SK-N-SH treated with all-trans-retinoic acid at 6 μM for 48 hours (cell line): ENCODE measurements at regions not wholly inside any gene's neighbourhood (a gene's known extent, or its start where the extent isn't known, plus 50 kb on each side); places are given as distances from the start of the nearest gene placed in this dataset.

ENCODE experiments used
- ATAC-seq: fragments of 200-7000 bp; cut with Tn5 transposase; 3 replicates; pipeline ENCODE4 v1.9.1; 2020; ENCODE audit warnings: mild to moderate bottlenecking, moderate library complexity
- ARNTL ChIP-seq: fragments of 450-650 bp; formaldehyde crosslinking; IDR thresholded peaks from 2 replicates; pipeline ENCODE4 v1.5.0; 2020; ENCODE audit warnings: low read depth, mild to moderate bottlenecking, moderate library complexity, borderline replicate concordance
- BACH2 ChIP-seq: fragments of 250-450 bp; sonication (Bioruptor Pico); IDR thresholded peaks from 2 replicates; pipeline ENCODE4 v1.9.0; 2021; ENCODE audit warnings: mild to moderate bottlenecking, borderline replicate concordance
- CSDC2 ChIP-seq: fragments of 250-450 bp; sonication (Bioruptor Pico); IDR thresholded peaks from 2 replicates; pipeline ENCODE4 v1.5.0; 2020; ENCODE audit warnings: mild to moderate bottlenecking, moderate library complexity
- ESRRG ChIP-seq: fragments of 250-450 bp; sonication (Bioruptor Pico); IDR thresholded peaks from 2 replicates; pipeline ENCODE4 v1.6.1; 2021; ENCODE audit warnings: mild to moderate bottlenecking
- GLIS3 ChIP-seq: fragments of 250-450 bp; sonication (Bioruptor Pico); IDR thresholded peaks from 2 replicates; pipeline ENCODE4 v1.5.0; 2020; ENCODE audit warnings: mild to moderate bottlenecking, moderate library complexity
- ISL1 ChIP-seq: fragments of 250-450 bp; sonication (Bioruptor Pico); IDR thresholded peaks from 2 replicates; pipeline ENCODE4 v2.1.2; 2022; ENCODE audit warnings: mild to moderate bottlenecking, moderate library complexity
- OSR1 ChIP-seq: fragments of 250-450 bp; sonication (Bioruptor Pico); IDR thresholded peaks from 2 replicates; pipeline ENCODE4 v1.8.0; 2022; ENCODE audit warnings: moderate library complexity, mild to moderate bottlenecking, inconsistent platforms
- PPARA ChIP-seq: fragments of 250-450 bp; sonication (Bioruptor Pico); IDR thresholded peaks from 2 replicates; pipeline ENCODE4 v1.5.0; 2020; ENCODE audit warnings: mild to moderate bottlenecking, borderline replicate concordance
- RARB ChIP-seq: fragments of 250-450 bp; sonication (Bioruptor Pico); IDR thresholded peaks from 2 replicates; pipeline ENCODE4 v1.8.0; 2021; ENCODE audit warnings: mild to moderate bottlenecking, moderate library complexity
- SNAI2 ChIP-seq: fragments of 250-450 bp; sonication (Bioruptor Pico); IDR thresholded peaks from 2 replicates; pipeline ENCODE4 v1.5.0; 2020; ENCODE audit warnings: mild to moderate bottlenecking, moderate library complexity
- TCF4 ChIP-seq: fragments of 250-450 bp; sonication (Bioruptor Pico); IDR thresholded peaks from 2 replicates; pipeline ENCODE4 v1.8.0; 2021; ENCODE audit warnings: mild to moderate bottlenecking, moderate library complexity, borderline replicate concordance
- TOX ChIP-seq: fragments of 250-450 bp; sonication (Bioruptor Pico); IDR thresholded peaks from 2 replicates; pipeline ENCODE4 v1.8.0; 2021; ENCODE audit warnings: mild to moderate bottlenecking, moderate library complexity, borderline replicate concordance
- ZC3H10 ChIP-seq: fragments of 250-450 bp; sonication (Bioruptor Pico); IDR thresholded peaks from 2 replicates; pipeline ENCODE4 v1.5.1; 2021; ENCODE audit warnings: mild to moderate bottlenecking, moderate library complexity
- ZFP3 ChIP-seq: fragments of 250-450 bp; sonication (Bioruptor Pico); IDR thresholded peaks from 2 replicates; pipeline ENCODE4 v1.5.0; 2020; ENCODE audit warnings: mild to moderate bottlenecking, moderate library complexity
- ZFP30 ChIP-seq: fragments of 450-650 bp; formaldehyde crosslinking; IDR thresholded peaks from 2 replicates; pipeline ENCODE4 v1.5.0; 2022; ENCODE audit warnings: mild to moderate bottlenecking, moderate library complexity
- ZNF565 ChIP-seq: fragments of 450-650 bp; formaldehyde crosslinking; conservative IDR thresholded peaks from 2 replicates; pipeline ENCODE4 v1.5.0; 2020; ENCODE audit warnings: low read depth, mild to moderate bottlenecking, moderate library complexity
- ZNF70 ChIP-seq: fragments of 450-650 bp; formaldehyde crosslinking; IDR thresholded peaks from 2 replicates; pipeline ENCODE4 v1.5.0; 2020; ENCODE audit warnings: mild to moderate bottlenecking, moderate library complexity
- ZNF8 ChIP-seq: fragments of 450-650 bp; formaldehyde crosslinking; IDR thresholded peaks from 2 replicates; pipeline ENCODE4 v1.5.0; 2020; ENCODE audit warnings: mild to moderate bottlenecking, moderate library complexity
- TF ChIP-seq, protein P1 (sequence below): fragments of 250-450 bp; sonication (Bioruptor Pico); IDR thresholded peaks from 2 replicates; pipeline ENCODE4 v1.8.0; 2020; ENCODE audit warnings: mild to moderate bottlenecking, moderate library complexity, borderline replicate concordance
- TF ChIP-seq, protein P2 (sequence below): fragments of 250-450 bp; sonication (Bioruptor Pico); IDR thresholded peaks from 2 replicates; pipeline ENCODE4 v1.5.0; 2020; ENCODE audit warnings: mild to moderate bottlenecking, moderate library complexity
- TF ChIP-seq, protein P3 (sequence below): fragments of 250-450 bp; sonication (Bioruptor Pico); IDR thresholded peaks from 2 replicates; pipeline ENCODE4 v1.8.0; 2021; ENCODE audit warnings: low read depth, mild to moderate bottlenecking, moderate library complexity, borderline replicate concordance
- TF ChIP-seq, protein P4 (sequence below): fragments of 250-450 bp; sonication (Bioruptor Pico); IDR thresholded peaks from 2 replicates; pipeline ENCODE4 v1.5.1; 2021; ENCODE audit warnings: mild to moderate bottlenecking, moderate library complexity
- TF ChIP-seq, protein P5 (sequence below): fragments of 250-450 bp; sonication (Bioruptor Pico); IDR thresholded peaks from 2 replicates; pipeline ENCODE4 v1.5.1; 2020; ENCODE audit warnings: low read depth, mild to moderate bottlenecking, moderate library complexity

DNA sequence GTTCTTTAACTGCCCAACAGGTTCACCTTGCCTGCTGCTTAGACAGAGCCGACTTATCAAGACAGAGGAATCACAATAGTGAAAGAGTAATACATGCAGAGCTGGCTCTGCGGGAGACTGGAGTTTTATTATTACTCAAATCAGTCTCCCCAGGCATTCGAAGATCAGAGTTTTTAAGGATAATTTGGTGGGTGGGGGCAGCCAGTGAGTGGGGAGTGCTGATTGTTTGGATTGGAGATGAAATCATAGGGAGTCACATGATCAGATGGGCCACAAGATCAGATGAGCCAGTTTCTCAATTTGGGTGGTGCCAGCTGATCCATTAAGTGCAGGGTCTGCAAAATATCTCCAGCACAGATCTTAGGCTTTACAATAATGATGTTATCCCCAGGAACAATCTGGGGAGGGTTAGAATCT is 131.3 kb downstream of the AKR1D1 start:
- ATAC-seq = no peak
- TF ChIP-seq, protein P1, sequence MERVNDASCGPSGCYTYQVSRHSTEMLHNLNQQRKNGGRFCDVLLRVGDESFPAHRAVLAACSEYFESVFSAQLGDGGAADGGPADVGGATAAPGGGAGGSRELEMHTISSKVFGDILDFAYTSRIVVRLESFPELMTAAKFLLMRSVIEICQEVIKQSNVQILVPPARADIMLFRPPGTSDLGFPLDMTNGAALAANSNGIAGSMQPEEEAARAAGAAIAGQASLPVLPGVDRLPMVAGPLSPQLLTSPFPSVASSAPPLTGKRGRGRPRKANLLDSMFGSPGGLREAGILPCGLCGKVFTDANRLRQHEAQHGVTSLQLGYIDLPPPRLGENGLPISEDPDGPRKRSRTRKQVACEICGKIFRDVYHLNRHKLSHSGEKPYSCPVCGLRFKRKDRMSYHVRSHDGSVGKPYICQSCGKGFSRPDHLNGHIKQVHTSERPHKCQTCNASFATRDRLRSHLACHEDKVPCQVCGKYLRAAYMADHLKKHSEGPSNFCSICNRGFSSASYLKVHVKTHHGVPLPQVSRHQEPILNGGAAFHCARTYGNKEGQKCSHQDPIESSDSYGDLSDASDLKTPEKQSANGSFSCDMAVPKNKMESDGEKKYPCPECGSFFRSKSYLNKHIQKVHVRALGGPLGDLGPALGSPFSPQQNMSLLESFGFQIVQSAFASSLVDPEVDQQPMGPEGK = no peak
- TF ChIP-seq TCF4 (CRISPR knock-in tag) (peak; percentile 65; the same call in 1 of the 2 replicates), ZNF70 (CRISPR knock-in tag) (peak; percentile 2; the same call in 1 of the 2 replicates)

DNA sequence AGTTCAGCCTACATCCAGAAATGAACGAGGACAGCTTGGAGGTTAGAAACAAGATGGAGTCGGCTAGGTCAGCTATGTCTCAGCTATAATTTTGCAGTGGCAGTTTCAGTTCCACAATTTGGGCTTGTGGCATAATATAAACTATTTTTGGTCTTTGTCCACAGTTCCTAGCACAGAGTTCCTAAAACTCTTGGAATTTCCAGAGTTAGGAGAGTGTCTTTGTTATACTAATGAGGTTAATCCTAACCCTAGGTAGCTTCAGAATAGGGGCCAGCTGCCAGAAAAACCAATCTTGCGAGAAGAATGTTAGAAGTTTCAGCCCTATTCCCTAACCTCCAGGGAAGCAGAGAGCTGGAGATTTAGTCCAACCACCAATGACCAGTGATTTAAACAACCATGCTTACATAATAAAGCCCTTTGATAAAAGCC is 131.9 kb downstream of the AKR1D1 start:
- TF ChIP-seq GLIS3 (CRISPR knock-in tag) = no peak
- TF ChIP-seq, protein P2, sequence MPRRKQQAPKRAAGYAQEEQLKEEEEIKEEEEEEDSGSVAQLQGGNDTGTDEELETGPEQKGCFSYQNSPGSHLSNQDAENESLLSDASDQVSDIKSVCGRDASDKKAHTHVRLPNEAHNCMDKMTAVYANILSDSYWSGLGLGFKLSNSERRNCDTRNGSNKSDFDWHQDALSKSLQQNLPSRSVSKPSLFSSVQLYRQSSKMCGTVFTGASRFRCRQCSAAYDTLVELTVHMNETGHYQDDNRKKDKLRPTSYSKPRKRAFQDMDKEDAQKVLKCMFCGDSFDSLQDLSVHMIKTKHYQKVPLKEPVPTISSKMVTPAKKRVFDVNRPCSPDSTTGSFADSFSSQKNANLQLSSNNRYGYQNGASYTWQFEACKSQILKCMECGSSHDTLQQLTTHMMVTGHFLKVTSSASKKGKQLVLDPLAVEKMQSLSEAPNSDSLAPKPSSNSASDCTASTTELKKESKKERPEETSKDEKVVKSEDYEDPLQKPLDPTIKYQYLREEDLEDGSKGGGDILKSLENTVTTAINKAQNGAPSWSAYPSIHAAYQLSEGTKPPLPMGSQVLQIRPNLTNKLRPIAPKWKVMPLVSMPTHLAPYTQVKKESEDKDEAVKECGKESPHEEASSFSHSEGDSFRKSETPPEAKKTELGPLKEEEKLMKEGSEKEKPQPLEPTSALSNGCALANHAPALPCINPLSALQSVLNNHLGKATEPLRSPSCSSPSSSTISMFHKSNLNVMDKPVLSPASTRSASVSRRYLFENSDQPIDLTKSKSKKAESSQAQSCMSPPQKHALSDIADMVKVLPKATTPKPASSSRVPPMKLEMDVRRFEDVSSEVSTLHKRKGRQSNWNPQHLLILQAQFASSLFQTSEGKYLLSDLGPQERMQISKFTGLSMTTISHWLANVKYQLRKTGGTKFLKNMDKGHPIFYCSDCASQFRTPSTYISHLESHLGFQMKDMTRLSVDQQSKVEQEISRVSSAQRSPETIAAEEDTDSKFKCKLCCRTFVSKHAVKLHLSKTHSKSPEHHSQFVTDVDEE (CRISPR knock-in tag) = peak; percentile 90; the same call in 1 of the 2 replicates
- peak; percentile 4; the same call in 1 of the 2 replicates for TF ChIP-seq ZNF70 (CRISPR knock-in tag)
- TF ChIP-seq TOX (CRISPR knock-in tag) = no peak
- TF ChIP-seq ZC3H10 (CRISPR knock-in tag) = no peak
- TF ChIP-seq, protein P3, sequence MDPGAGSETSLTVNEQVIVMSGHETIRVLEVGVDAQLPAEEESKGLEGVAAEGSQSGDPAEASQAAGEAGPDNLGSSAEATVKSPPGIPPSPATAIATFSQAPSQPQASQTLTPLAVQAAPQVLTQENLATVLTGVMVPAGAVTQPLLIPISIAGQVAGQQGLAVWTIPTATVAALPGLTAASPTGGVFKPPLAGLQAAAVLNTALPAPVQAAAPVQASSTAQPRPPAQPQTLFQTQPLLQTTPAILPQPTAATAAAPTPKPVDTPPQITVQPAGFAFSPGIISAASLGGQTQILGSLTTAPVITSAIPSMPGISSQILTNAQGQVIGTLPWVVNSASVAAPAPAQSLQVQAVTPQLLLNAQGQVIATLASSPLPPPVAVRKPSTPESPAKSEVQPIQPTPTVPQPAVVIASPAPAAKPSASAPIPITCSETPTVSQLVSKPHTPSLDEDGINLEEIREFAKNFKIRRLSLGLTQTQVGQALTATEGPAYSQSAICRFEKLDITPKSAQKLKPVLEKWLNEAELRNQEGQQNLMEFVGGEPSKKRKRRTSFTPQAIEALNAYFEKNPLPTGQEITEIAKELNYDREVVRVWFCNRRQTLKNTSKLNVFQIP (CRISPR knock-in tag) = no peak
- 0 out of 2 replicates have a peak, but pooled peaks have one; percentile 45 for TF ChIP-seq BACH2 (CRISPR knock-in tag)
- TF ChIP-seq, protein P1 = no peak
- TF ChIP-seq RARB (CRISPR knock-in tag) = no peak
- TF ChIP-seq ESRRG (CRISPR knock-in tag) = 0 out of 2 replicates have a peak, but pooled peaks have one; percentile 55
- TF ChIP-seq, protein P4, sequence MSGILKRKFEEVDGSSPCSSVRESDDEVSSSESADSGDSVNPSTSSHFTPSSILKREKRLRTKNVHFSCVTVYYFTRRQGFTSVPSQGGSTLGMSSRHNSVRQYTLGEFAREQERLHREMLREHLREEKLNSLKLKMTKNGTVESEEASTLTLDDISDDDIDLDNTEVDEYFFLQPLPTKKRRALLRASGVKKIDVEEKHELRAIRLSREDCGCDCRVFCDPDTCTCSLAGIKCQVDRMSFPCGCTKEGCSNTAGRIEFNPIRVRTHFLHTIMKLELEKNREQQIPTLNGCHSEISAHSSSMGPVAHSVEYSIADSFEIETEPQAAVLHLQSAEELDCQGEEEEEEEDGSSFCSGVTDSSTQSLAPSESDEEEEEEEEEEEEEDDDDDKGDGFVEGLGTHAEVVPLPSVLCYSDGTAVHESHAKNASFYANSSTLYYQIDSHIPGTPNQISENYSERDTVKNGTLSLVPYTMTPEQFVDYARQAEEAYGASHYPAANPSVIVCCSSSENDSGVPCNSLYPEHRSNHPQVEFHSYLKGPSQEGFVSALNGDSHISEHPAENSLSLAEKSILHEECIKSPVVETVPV (CRISPR knock-in tag) = no peak
- TF ChIP-seq ARNTL (CRISPR knock-in tag) = peak; percentile 71; the same call in 1 of the 2 replicates
- peak; percentile 64; the same call in 1 of the 2 replicates for TF ChIP-seq PPARA (CRISPR knock-in tag)
- TF ChIP-seq, protein P5, sequence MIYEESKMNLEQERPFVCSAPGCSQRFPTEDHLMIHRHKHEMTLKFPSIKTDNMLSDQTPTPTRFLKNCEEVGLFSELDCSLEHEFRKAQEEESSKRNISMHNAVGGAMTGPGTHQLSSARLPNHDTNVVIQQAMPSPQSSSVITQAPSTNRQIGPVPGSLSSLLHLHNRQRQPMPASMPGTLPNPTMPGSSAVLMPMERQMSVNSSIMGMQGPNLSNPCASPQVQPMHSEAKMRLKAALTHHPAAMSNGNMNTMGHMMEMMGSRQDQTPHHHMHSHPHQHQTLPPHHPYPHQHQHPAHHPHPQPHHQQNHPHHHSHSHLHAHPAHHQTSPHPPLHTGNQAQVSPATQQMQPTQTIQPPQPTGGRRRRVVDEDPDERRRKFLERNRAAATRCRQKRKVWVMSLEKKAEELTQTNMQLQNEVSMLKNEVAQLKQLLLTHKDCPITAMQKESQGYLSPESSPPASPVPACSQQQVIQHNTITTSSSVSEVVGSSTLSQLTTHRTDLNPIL (CRISPR knock-in tag) = no peak
- TF ChIP-seq ISL1 (CRISPR knock-in tag) = no peak
- no peak for TF ChIP-seq OSR1
- 0 out of 2 replicates have a peak, but pooled peaks have one; percentile 19 for TF ChIP-seq ZNF565 (CRISPR knock-in tag)
- TF ChIP-seq SNAI2 (CRISPR knock-in tag) = 0 out of 2 replicates have a peak, but pooled peaks have one; percentile 51
- 0 out of 2 replicates have a peak, but pooled peaks have one; percentile 17 for TF ChIP-seq ZNF8
- no peak for TF ChIP-seq ZFP3 (CRISPR knock-in tag)
- TF ChIP-seq CSDC2 (CRISPR knock-in tag) = no peak
- no peak for TF ChIP-seq ZFP30 (CRISPR knock-in tag)
- TF ChIP-seq TCF4 (CRISPR knock-in tag) = no peak
- no peak for ATAC-seq
